GM13977 (cell line): ENCODE measurements at regions not wholly inside any gene's neighbourhood (a gene's known extent, or its start where the extent isn't known, plus 50 kb on each side); places are given as distances from the start of the nearest gene placed in this dataset.

Experiments
- DNase-seq: peaks from one replicate; pipeline ENCODE4 v3.0.0; 2012; ENCODE audit warnings: low spot score
- CTCF ChIP-seq: IDR thresholded peaks from 2 replicates; pipeline ENCODE4 v1.5.1; 2012; ENCODE audit warnings: mild to moderate bottlenecking, control low read depth; ENCODE audit not compliant: insufficient read depth; ENCODE audit errors: extremely low read depth, missing control alignments
- in situ Hi-C: fragments of 300-500 bp; cut with MboI; formaldehyde crosslinking; loops from one replicate; pipeline ENCODE4 v1.12.0; 2022; ENCODE audit warnings: low sequenced_read_pairs, low pct_unique_long_range_greater_than_20kb, mixed read lengths, inconsistent platforms; ENCODE audit not compliant: unreplicated experiment

- no peak for DNase-seq
- in situ Hi-C loops: no loop called here
These were observed 262.8 kb downstream of the FBXO15 start for GRCh38 chr18:73884868-73885267.

GRCh38 chr18:73881396-73881917 lies 266.2 kb downstream of the FBXO15 start:
- in situ Hi-C loops: no loop called here
- no peak for DNase-seq
- no peak for TF ChIP-seq CTCF

More at GRCh38 chr18:73884868-73885267, 262.8 kb downstream of the FBXO15 start:
- TF ChIP-seq CTCF: no peak

- in situ Hi-C loops: no loop called here
- TF ChIP-seq CTCF: no peak
- no peak for DNase-seq
These were observed 267.2 kb downstream of the FBXO15 start for GRCh38 chr18:73880387-73880786.

GRCh38 chr18:73879766-73880165 lies 267.9 kb downstream of the FBXO15 start:
- in situ Hi-C loops: no loop called here
- DNase-seq: no peak
- TF ChIP-seq CTCF: no peak

- DNase-seq: no peak
- in situ Hi-C loops: no loop called here
- no peak for TF ChIP-seq CTCF
These were observed 268.3 kb downstream of the FBXO15 start for GRCh38 chr18:73879328-73879727.

- in situ Hi-C loops: no loop called here
- TF ChIP-seq CTCF: no peak
- no peak for DNase-seq
These were observed 278.5 kb downstream of the FBXO15 start for GRCh38 chr18:73869182-73869581.

- DNase-seq: no peak
- in situ Hi-C loops: no loop called here
- no peak for TF ChIP-seq CTCF
These were observed 285.9 kb downstream of the FBXO15 start for GRCh38 chr18:73861771-73862170.
